ENCODE measurements at regions not wholly inside any gene's neighbourhood (a gene's known extent, or its start where the extent isn't known, plus 50 kb on each side); places are given as distances from the start of the nearest gene placed in this dataset.
"Not testable (repeated sequence)": the region's sequence is repeated elsewhere in the genome, so short reads cannot be mapped to it uniquely, and the experiment has no call there.

DNA sequence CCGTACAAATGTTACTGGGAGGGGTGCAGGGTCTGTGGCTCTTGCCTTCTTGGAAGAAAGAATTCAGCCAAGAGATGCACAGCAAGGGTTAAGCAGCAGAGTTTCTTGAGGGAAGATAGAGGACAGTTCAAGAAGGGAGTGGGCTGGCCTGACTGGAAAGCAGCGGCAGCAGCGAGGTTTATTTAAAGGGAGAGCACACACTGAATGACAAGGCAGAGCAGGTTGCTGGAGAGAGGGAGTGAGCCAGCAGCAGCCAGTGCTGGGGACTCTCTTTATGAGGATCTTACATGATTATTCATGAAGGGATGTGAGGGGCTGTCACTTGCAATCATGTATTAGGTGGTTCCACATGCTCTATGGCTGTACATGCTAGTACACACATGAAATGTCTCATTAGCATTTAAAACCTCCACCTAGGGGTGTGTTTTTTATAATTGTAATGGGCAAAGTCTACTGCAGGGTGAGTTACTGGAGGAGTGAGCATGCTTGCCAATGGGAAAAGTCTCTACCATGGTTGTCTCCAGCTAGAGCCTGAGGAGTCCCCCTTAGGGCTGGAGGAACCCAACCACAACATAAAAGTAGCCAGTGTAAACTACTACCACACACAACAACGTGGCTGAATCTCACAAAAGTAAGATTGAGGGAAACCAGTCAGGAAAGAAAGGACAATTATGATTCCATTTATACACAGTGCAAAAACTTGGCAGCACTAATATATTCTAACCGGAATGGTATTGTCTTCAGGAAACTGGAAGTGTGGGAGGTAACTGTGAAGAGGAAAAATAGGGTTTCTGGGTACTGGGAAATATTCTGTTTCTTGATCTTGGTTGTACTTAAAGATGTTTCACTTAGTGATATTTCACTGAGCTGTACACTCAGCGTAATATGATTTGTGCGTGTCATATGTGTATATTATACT lies 87.6 kb upstream of the FAM110C start:
- H2BK15ac ChIP-seq (ENCODE audit: low read length), result no peak overlapping the region
- no peak overlapping the region for H2BK5ac ChIP-seq (ENCODE audit: low read length)
- no peak overlapping the region for H2BK120ac ChIP-seq (ENCODE audit: low read depth, low read length)
- no peaks in the 10 kb centered on the region for H3K4me1 ChIP-seq (ENCODE audit: control insufficient read depth in 2 of 2, insufficient read depth in 1 of 2, low read depth in 1 of 2, low read length in 2 of 2)
- H2BK12ac ChIP-seq (ENCODE audit: low read length), result no peak overlapping the region
- H3K27ac ChIP-seq (replicated peaks; ENCODE audit: low read length), result no peak overlapping the region
- no peaks in the 10 kb centered on the region for H3K27me3 ChIP-seq (ENCODE audit: control insufficient read depth in 3 of 3, insufficient read depth in 3 of 3, low read depth in 1 of 3, low read length in 3 of 3)
- no peak overlapping the region for H3K14ac ChIP-seq (ENCODE audit: low read length)
- H3K23ac ChIP-seq (ENCODE audit: low read depth, low read length, poor library complexity), result no peak overlapping the region
- H3K9me3 ChIP-seq (replicated peaks in 1 of 2; ENCODE audit: control insufficient read depth in 2 of 2, insufficient read depth in 1 of 2, low read depth in 1 of 2, low read length in 2 of 2), result peaks cover 0 to 4% of the 10 kb centered on the region in 2 donors
- no peak overlapping the region for H2AK5ac ChIP-seq (ENCODE audit: low read depth, low read length)
- no peak overlapping the region for H4K8ac ChIP-seq (ENCODE audit: low read depth, low read length)
- peak overlapping the region; percentile 3 for H2AFZ ChIP-seq (ENCODE audit: low read length)
- DNase-seq (ENCODE audit: low spot score), result no peak
- no peak overlapping the region for H4K91ac ChIP-seq (ENCODE audit: low read depth, low read length, poor library complexity)
- no peaks in the 10 kb centered on the region for H3K36me3 ChIP-seq (replicated peaks in 1 of 2; ENCODE audit: control insufficient read depth in 2 of 2, insufficient read depth in 2 of 2, low read length in 2 of 2)
- no peak overlapping the region for H3K18ac ChIP-seq (ENCODE audit: low read length)
- H3K4me2 ChIP-seq (ENCODE audit: insufficient read depth, low read length, poor library complexity, severe bottlenecking), result no peak overlapping the region
- H3K4me3 ChIP-seq (ENCODE audit: low read length in 2 of 2), result no peak overlapping the region
- WGBS, 2 donors (ENCODE audit: extremely low coverage in 2 of 2, insufficient read length in 2 of 2, insufficient replicate concordance in 1 of 2), result no CpG with 5 or more reads among the region's 7 CpGs
- no peak overlapping the region for H3K4ac ChIP-seq (ENCODE audit: low read length)
- H3K9ac ChIP-seq (ENCODE audit: low read depth, low read length, poor library complexity), result no peak overlapping the region
- H3K79me1 ChIP-seq (ENCODE audit: low read depth, low read length), result no peaks in the 10 kb centered on the region

DNA sequence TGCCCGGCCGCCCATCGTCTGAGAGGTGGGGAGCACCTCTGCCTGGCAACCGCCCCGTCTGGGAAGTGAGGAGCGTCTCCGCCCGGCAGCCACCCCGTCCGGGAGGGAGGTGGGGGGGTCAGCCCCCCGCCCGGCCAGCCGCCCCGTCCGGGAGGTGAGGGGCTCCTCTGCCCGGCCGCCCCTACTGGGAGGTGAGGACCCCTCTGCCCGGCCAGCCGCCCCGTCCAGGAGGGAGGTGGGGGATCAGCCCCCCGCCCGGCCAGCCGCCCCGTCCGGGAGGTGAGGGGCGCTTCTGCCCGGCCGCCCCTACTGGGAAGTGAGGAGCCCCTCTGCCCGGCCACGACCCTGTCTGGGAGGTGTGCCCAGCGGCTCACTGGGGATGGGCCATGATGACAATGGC lies 80.5 kb upstream of the FAM110C start:
- H3K4me2 ChIP-seq (ENCODE audit: insufficient read depth, low read length, poor library complexity, severe bottlenecking); DNase-seq (ENCODE audit: low spot score); H2AFZ ChIP-seq (ENCODE audit: low read length); H3K27me3 ChIP-seq (ENCODE audit: control insufficient read depth in 3 of 3, insufficient read depth in 3 of 3, low read depth in 1 of 3, low read length in 3 of 3); H3K4ac ChIP-seq (ENCODE audit: low read length); H2BK5ac ChIP-seq (ENCODE audit: low read length); H2BK12ac ChIP-seq (ENCODE audit: low read length); H2BK15ac ChIP-seq (ENCODE audit: low read length); H3K27ac ChIP-seq (replicated peaks; ENCODE audit: low read length); H3K18ac ChIP-seq (ENCODE audit: low read length); H3K4me3 ChIP-seq (ENCODE audit: low read length in 2 of 2); H4K8ac ChIP-seq (ENCODE audit: low read depth, low read length); H2BK120ac ChIP-seq (ENCODE audit: low read depth, low read length); H3K36me3 ChIP-seq (replicated peaks in 1 of 2; ENCODE audit: control insufficient read depth in 2 of 2, insufficient read depth in 2 of 2, low read length in 2 of 2); H3K79me1 ChIP-seq (ENCODE audit: low read depth, low read length); H3K9ac ChIP-seq (ENCODE audit: low read depth, low read length, poor library complexity); H3K9me3 ChIP-seq (replicated peaks in 1 of 2; ENCODE audit: control insufficient read depth in 2 of 2, insufficient read depth in 1 of 2, low read depth in 1 of 2, low read length in 2 of 2); H3K14ac ChIP-seq (ENCODE audit: low read length); H3K4me1 ChIP-seq (ENCODE audit: control insufficient read depth in 2 of 2, insufficient read depth in 1 of 2, low read depth in 1 of 2, low read length in 2 of 2); H2AK5ac ChIP-seq (ENCODE audit: low read depth, low read length); H4K91ac ChIP-seq (ENCODE audit: low read depth, low read length, poor library complexity); H3K23ac ChIP-seq (ENCODE audit: low read depth, low read length, poor library complexity): not testable (repeated sequence)
- no CpG with 5 or more reads among the region's 31 CpGs for WGBS, 2 donors (ENCODE audit: extremely low coverage in 2 of 2, insufficient read length in 2 of 2, insufficient replicate concordance in 1 of 2)

DNA sequence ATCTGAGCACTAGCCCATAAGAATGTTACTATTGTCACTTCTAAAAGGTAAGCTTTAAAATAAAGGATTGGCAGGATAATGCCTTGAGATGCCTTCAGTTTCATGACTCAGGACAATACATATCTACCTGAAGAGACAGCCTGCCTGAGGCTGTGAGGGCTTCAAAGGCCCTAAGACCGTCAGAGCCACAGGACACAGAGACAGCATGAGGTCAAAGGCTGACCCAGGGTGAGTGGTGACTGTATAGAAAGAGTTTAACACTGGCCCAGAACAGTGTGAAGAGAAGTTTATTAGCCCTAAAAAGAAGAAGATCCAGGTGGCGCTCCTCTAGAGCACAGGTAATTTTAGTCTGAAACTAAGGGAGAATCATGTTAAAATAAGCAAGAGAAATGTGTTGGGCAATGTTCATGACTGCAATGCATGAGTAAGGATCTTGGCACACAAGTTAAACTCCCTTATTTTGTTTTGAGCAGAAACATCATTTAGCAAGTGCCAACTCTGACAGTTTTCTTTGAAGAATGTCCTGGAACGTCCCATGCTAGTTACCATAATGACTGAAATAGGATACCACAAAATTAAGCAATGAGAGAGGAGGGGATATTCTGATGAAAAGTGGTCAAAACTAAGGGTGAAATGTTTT lies 78.1 kb upstream of the FAM110C start:
- Histone ChIP-seq H3K36me3 (replicated peaks in 1 of 2; ENCODE audit: control insufficient read depth in 2 of 2, insufficient read depth in 2 of 2, low read length in 2 of 2) (no peaks in the 10 kb centered on the region), H2BK120ac (ENCODE audit: low read depth, low read length) (no peak overlapping the region), H3K4ac (ENCODE audit: low read length) (no peak overlapping the region), H3K9me3 (replicated peaks in 1 of 2; ENCODE audit: control insufficient read depth in 2 of 2, insufficient read depth in 1 of 2, low read depth in 1 of 2, low read length in 2 of 2) (no peaks in the 10 kb centered on the region), H2BK5ac (ENCODE audit: low read length) (no peak overlapping the region), H2AK5ac (ENCODE audit: low read depth, low read length) (no peak overlapping the region), H3K27me3 (ENCODE audit: control insufficient read depth in 3 of 3, insufficient read depth in 3 of 3, low read depth in 1 of 3, low read length in 3 of 3) (no peaks in the 10 kb centered on the region), H3K23ac (ENCODE audit: low read depth, low read length, poor library complexity) (no peak overlapping the region), H2AFZ (ENCODE audit: low read length) (no peak overlapping the region), H3K4me3 (ENCODE audit: low read length in 2 of 2) (no peak overlapping the region), H3K14ac (ENCODE audit: low read length) (no peak overlapping the region), H4K91ac (ENCODE audit: low read depth, low read length, poor library complexity) (no peak overlapping the region), H2BK12ac (ENCODE audit: low read length) (no peak overlapping the region), H3K27ac (replicated peaks; ENCODE audit: low read length) (no peak overlapping the region), H2BK15ac (ENCODE audit: low read length) (no peak overlapping the region), H3K4me1 (ENCODE audit: control insufficient read depth in 2 of 2, insufficient read depth in 1 of 2, low read depth in 1 of 2, low read length in 2 of 2) (no peaks in the 10 kb centered on the region), H4K8ac (ENCODE audit: low read depth, low read length) (no peak overlapping the region), H3K79me1 (ENCODE audit: low read depth, low read length) (no peaks in the 10 kb centered on the region), H3K4me2 (ENCODE audit: insufficient read depth, low read length, poor library complexity, severe bottlenecking) (no peak overlapping the region), H3K18ac (ENCODE audit: low read length) (no peak overlapping the region), H3K9ac (ENCODE audit: low read depth, low read length, poor library complexity) (no peak overlapping the region)
- DNase-seq (ENCODE audit: low spot score), result no peak
- no CpG with 5 or more reads among the region's 3 CpGs for WGBS, 2 donors (ENCODE audit: extremely low coverage in 2 of 2, insufficient read length in 2 of 2, insufficient replicate concordance in 1 of 2)

- no CpG with 5 or more reads among the region's 2 CpGs for WGBS, 2 donors (ENCODE audit: extremely low coverage in 2 of 2, insufficient read length in 2 of 2, insufficient replicate concordance in 1 of 2)
These were observed 70.6 kb upstream of the FAM110C start for GRCh38 chr2:116953-117352.

More at GRCh38 chr2:116953-117352, 70.6 kb upstream of the FAM110C start:
- Histone ChIP-seq H3K4ac (ENCODE audit: low read length) (no peak overlapping the region), H4K91ac (ENCODE audit: low read depth, low read length, poor library complexity) (no peak overlapping the region), H3K9ac (ENCODE audit: low read depth, low read length, poor library complexity) (no peak overlapping the region), H3K36me3 (replicated peaks in 1 of 2; ENCODE audit: control insufficient read depth in 2 of 2, insufficient read depth in 2 of 2, low read length in 2 of 2) (no peaks in the 10 kb centered on the region), H3K14ac (ENCODE audit: low read length) (no peak overlapping the region), H4K8ac (ENCODE audit: low read depth, low read length) (no peak overlapping the region), H3K4me1 (ENCODE audit: control insufficient read depth in 2 of 2, insufficient read depth in 1 of 2, low read depth in 1 of 2, low read length in 2 of 2) (peaks cover 0 to 2% of the 10 kb centered on the region in 2 donors), H2AK5ac (ENCODE audit: low read depth, low read length) (no peak overlapping the region), H2BK5ac (ENCODE audit: low read length) (no peak overlapping the region), H3K4me2 (ENCODE audit: insufficient read depth, low read length, poor library complexity, severe bottlenecking) (no peak overlapping the region), H2BK15ac (ENCODE audit: low read length) (no peak overlapping the region), H2AFZ (ENCODE audit: low read length) (no peak overlapping the region), H2BK12ac (ENCODE audit: low read length) (no peak overlapping the region), H3K9me3 (replicated peaks in 1 of 2; ENCODE audit: control insufficient read depth in 2 of 2, insufficient read depth in 1 of 2, low read depth in 1 of 2, low read length in 2 of 2) (no peaks in the 10 kb centered on the region), H3K27me3 (ENCODE audit: control insufficient read depth in 3 of 3, insufficient read depth in 3 of 3, low read depth in 1 of 3, low read length in 3 of 3) (peaks cover 0 to 2% (median 0%) of the 10 kb centered on the region in 3 experiments), H3K23ac (ENCODE audit: low read depth, low read length, poor library complexity) (no peak overlapping the region), H3K18ac (ENCODE audit: low read length) (no peak overlapping the region), H3K27ac (replicated peaks; ENCODE audit: low read length) (no peak overlapping the region), H3K79me1 (ENCODE audit: low read depth, low read length) (no peaks in the 10 kb centered on the region), H3K4me3 (ENCODE audit: low read length in 2 of 2) (no peak overlapping the region), H2BK120ac (ENCODE audit: low read depth, low read length) (no peak overlapping the region)
- no peak for DNase-seq (ENCODE audit: low spot score)

Data from neuronal stem cell (in vitro differentiated cells).